Cardiac fibroblast (primary cell): ENCODE measurements at regions not wholly inside any gene's neighbourhood (a gene's known extent, or its start where the extent isn't known, plus 50 kb on each side); places are given as distances from the start of the nearest gene placed in this dataset.
"Not testable (repeated sequence)": the region's sequence is repeated elsewhere in the genome, so short reads cannot be mapped to it uniquely, and the experiment has no call there.

Experiments used
- DNase-seq, 2 donors: peaks; one replicate each; pipeline versions ENCODE4 v3.0.0 to v3.0.0-alpha.2; 2010; ENCODE audit warnings: low read depth in 2 of 2
- H3K4me3 ChIP-seq, 2 donors: replicated peaks in 1 of 2; 1 replicate in 1 of 2; 2 replicates in 1 of 2; pipeline ENCODE4 v1.5.1; 2011; ENCODE audit warnings: low read depth in 2 of 2, low read length in 2 of 2, mild to moderate bottlenecking in 2 of 2, moderate library complexity in 1 of 2
- CTCF ChIP-seq: IDR thresholded peaks from one replicate; pipeline ENCODE4 v1.5.1; 2011; ENCODE audit warnings: low read depth, mild to moderate bottlenecking, low read length, inconsistent platforms

GRCh38 chr1:194419721-194420120 lies 1233.3 kb upstream of the B3GALT2 start:
- no peak overlapping the region for H3K4me3 ChIP-seq
- peak in 1 of 2 donors; percentile 1 for DNase-seq
- no peak for TF ChIP-seq CTCF

GRCh38 chr1:194410756-194411155 lies 1224.3 kb upstream of the B3GALT2 start:
- H3K4me3 ChIP-seq, result no peak overlapping the region
- no peak for DNase-seq
- no peak for TF ChIP-seq CTCF

- not testable (repeated sequence) for DNase-seq, H3K4me3 ChIP-seq
These were observed 1220.8 kb upstream of the B3GALT2 start for GRCh38 chr1:194407238-194407637.

GRCh38 chr1:194394676-194395075 lies 1208.3 kb upstream of the B3GALT2 start:
- no peak for DNase-seq
- no peak for TF ChIP-seq CTCF
- no peak overlapping the region for H3K4me3 ChIP-seq

- no peak for DNase-seq
- no peak for TF ChIP-seq CTCF
These were observed 1201.1 kb upstream of the B3GALT2 start for GRCh38 chr1:194387531-194387930.

GRCh38 chr1:194378517-194378916 lies 1192.1 kb upstream of the B3GALT2 start:
- DNase-seq, result peak in 1 of 2 donors; percentile 0
- no peak for TF ChIP-seq CTCF
- H3K4me3 ChIP-seq, result no peak overlapping the region

More at GRCh38 chr1:194387531-194387930, 1201.1 kb upstream of the B3GALT2 start:
- H3K4me3 ChIP-seq, result no peak overlapping the region

- no peak for TF ChIP-seq CTCF
- DNase-seq, result no peak
- no peak overlapping the region for H3K4me3 ChIP-seq
These were observed 1188.2 kb upstream of the B3GALT2 start for GRCh38 chr1:194374649-194375048.
